ENCODE measurements at regions not wholly inside any gene's neighbourhood (a gene's known extent, or its start where the extent isn't known, plus 50 kb on each side); places are given as distances from the start of the nearest gene placed in this dataset.

DNA sequence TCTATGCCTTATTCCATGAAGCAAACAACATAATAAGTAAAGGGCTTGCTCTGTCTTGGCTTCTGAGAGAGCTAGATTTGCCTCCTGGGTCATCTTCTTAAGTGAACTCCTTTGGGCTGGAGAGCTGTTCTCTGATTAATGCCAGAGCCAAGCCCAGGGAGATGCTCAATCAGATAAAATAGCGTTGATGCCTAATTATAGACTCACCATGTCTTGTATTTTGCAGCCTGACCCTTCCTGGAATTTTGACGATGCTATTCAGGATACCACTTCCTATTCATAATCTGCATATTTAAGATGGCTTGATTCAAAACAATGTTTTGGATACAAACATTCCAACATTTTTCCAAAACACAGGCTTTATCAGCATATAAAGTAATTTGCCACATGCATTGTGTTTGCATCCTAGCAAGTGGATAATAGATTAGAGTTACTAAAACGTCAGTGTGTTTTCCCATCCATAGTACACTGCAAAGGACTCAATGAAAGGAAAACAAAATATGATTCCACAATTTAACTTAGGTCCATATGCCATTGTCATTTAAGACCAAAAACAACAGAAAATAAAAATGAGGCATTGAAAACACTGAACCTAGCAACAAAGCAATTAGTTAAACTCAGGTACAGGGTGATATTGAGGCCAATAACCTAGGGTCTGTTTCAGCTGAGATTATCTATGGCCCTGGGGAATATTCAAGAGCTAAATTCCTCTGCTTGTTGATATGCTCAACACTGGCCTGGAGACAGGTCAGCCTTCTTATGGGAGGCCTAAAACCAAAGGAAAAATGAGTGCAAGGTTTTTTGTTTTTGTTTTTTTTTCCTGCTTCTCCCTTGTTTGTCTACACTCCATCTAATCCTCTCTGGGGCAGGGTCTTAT is 184.2 kb upstream of the FOXN3 start:
- DNase-seq = no peak

DNA sequence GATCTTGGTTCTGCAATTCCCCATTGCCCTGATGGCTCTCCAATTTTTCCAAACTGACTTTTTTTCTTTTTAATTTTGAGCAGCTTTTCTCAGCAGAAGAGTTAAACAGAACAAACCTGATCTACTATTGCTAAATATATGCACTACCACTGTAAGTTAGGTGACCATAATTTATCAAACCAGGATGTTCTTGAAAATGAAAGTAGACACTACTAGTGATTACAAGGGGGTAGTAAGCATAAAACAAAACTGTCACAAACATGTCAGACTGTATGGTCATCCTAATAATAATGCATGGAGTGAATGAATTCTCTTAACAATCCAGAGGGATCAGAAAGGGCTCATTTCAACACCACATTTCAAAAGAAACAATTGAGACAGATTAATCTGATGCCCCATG is 183.0 kb upstream of the FOXN3 start:
- no peak for DNase-seq

DNA sequence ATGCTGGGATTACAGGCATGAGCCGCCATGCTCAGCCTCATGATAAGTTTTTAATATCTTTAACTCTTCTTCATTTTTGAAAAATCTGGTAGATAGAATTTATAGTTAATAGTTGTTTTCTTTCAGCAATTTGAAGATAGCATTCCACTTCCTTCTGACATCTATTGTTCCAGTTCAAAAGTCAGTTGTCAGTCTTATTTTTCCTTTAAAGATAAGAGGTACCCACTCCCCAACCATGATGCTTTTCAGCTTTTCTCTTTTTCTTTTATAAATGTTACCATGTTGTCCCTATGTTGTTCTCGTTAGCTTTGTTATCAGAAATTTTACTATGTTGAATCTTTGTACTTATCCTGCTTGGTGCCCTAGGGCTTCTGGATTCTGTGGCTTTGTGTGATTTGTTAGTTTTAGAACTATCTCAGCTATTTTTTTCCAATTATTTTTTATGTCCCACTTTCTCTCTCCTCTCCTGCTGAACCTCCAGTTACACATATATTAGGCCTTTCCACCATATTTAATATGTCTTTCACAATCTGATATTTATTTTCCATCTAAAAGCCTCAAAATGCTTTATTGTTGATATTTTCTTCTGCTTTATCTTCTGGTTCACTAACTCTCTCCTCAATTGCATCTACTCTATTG is 181.6 kb upstream of the FOXN3 start:
- peak in 2 of 3 donors; percentile 17 to 31 for DNase-seq

- no peak for DNase-seq
Measured at GRCh38 chr14:89592961-89593360, 175.9 kb upstream of the FOXN3 start.

- peak; percentile 74 to 82 (median 75) for DNase-seq
Measured at GRCh38 chr14:89589400-89590118, 172.5 kb upstream of the FOXN3 start.

DNA sequence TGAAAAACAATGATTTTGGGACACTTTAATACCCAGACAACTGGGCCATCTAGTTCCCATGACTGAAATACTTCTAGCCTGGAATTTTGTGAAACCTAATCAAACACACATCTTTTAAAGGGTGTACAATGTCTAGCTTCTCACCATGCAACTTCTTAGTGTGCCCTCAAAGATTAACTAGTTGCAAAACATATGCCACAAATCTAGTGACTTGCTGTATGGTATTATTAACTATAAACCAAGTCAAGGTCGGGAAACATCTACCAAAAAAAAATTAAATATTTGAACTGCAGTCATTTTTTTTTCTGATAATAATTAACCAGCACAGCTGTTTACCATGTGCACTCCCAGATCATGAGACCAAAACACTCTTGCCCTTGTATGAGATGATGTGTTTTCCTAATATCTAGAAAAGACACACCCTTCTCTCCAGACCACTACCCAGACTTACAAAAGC is 171.8 kb upstream of the FOXN3 start:
- DNase-seq = no peak

GRCh38 chr14:89588016-89588415 is 171.0 kb upstream of the FOXN3 start:
- DNase-seq = peak in 2 of 3 donors; percentile 13 to 25

DNA sequence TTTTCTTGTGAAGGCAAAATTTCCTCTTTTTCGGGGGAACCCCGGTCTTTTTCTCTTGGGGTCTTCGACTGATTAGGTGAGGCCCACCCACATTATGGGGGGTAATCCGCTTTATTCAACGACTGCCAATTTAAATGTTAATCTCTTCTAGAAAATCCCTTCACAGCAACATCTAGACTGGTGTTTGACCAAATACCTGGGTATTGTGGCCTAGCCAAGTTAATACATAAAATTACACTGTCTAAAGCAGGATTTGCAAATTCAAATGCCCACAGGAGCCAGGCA is 170.0 kb upstream of the FOXN3 start:
- DNase-seq = no peak

- peak; percentile 10 to 30 (median 28) for DNase-seq
Measured at GRCh38 chr14:89586258-89587135, 169.5 kb upstream of the FOXN3 start.

DNA sequence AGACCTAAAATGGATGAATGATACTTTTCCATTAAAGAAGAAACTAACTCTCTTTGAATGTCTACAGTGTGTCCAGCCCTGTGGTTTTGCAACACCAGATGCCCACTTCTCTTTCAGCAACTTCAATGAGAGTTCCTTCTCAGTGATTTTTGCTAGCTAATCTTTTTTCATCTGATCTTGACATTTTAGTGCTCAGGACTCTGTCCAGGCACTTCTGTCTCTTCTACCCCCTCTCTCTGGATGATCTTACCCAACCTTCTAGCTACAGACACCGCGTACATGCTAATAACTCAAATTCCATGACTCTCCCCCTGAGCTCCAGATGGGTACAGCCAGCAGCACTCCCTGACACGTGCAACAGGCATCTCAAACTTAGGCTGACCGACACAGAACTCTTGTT is 161.1 kb upstream of the FOXN3 start:
- DNase-seq = peak; percentile 42 to 61 (median 57)

DNA sequence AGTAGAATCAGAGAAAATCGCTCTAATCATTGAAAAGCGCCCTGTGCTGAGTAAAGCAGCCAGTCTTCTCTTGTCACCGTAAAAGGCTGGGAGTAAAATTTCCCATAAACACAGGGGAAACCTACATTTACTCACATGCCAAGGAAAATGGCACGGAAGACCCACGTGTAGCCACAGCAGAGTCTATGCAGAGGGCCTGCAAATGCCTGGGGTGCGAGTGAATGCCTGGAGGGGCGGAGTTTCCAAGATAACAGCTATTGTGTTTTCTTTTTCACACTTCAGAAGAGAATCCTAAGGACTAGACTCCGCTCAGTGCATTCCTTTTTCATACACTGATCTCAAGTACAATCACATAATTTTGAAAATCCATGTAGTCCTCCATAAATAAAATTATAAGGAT is 159.9 kb upstream of the FOXN3 start:
- DNase-seq = no peak

GRCh38 chr14:89576145-89576927 is 159.3 kb upstream of the FOXN3 start:
- no peak for DNase-seq

DNA sequence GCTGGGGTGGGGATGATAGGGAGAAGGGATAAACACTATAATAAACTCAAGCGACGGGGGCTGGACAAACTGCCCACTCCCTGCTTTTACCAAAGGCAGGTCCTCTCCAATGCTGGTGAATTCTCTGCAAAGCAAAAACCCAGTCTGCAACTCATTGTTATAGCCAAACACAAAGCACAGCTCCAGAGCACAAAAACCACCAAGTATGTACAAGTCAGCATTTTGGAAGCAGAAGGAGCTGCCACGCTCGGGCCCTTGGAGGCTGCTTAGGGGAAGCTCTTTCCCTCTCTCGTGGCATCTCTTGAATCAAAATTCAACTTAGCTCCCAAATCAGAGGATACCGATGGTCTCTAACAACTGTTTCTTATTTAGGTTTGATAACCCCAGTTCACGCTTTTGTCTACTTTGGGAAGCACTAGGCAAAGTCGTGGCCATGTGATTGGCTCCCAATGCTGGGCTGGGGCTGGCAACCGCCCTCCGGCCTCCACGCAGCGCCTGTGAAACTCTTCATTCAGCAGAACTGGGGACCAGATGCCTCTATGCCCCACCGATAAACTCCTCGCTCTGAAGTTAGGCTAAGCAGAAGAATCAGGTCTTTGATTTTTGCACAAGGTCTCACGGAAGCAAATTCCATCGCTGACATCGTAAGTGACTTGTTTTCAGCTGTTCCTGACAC is 158.5 kb upstream of the FOXN3 start:
- peak in 2 of 3 donors; percentile 20 to 26 for DNase-seq

GRCh38 chr14:89574420-89574819 is 157.4 kb upstream of the FOXN3 start:
- DNase-seq = no peak

DNA sequence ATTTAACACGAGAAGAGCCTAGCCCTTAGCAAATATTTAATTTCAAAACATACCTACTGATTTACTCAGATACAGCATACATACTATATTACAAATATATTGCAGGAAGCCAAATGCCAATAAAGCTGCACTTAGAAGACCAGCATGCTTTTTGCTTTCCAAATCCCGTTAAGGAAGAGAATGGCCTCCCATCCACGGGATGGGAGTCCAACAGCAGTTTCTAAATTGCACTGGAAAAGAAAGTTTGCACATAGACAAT is 156.3 kb upstream of the FOXN3 start:
- DNase-seq = no peak

GRCh38 chr14:89572596-89573398 is 155.8 kb upstream of the FOXN3 start:
- no peak for DNase-seq

- DNase-seq = no peak
Measured at GRCh38 chr14:89571491-89571890, 154.5 kb upstream of the FOXN3 start.

DNA sequence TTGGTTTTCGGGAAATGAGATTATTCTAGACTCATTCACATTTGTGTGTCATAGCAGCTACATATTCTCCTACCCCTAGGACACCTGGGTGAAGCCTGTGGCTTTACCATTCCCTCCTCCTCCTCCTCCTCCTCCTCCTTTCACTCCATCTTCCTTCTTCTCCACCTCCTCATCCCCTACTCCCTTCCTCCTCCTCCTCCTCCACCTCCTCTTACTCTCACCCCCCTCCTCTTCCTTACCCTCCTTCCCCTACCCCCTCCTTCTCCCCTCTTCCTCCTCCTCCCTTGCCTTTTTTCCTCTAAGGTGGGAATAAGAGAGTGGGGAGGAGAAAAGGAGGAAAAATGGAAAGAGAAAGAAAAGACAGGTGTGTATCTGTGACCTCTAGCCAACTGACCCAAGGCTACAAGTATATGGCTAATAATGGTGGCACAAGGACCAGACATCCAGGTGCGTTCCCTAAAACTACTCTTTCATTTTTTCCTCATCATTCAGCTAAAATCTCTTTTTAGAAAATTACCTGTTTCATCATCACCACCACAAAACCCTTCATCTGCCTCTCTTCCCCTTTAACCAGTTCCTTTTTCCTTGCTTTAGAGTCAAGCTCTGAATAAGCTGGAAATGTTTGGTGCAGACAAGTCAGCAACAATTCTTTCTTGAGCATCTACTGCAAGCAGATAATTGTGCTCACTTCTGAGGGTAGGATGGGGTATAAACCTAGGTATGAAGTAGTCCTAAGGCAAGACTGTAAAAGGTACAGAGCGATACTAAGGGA is 149.8 kb upstream of the FOXN3 start:
- DNase-seq = peak; percentile 31 to 51 (median 38)

DNA sequence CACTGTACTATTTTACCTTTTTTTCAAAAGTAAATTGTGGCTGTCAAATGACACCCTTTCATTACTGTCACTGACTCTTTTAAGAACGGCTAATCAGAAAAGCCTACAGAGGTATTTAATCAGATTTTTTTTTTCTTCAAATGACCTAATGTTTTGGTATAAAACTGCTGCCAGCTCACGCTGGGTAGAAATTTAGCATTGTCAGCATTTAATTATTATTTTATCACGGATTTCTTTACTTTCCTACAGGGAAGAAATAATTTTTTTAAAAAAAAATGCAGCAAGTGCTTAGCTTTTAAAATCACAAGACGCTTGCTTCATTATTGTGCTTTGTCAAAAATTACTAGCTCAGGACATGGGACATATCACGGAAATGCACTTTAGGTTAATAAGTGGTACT is 149.1 kb upstream of the FOXN3 start:
- DNase-seq = no peak

DNA sequence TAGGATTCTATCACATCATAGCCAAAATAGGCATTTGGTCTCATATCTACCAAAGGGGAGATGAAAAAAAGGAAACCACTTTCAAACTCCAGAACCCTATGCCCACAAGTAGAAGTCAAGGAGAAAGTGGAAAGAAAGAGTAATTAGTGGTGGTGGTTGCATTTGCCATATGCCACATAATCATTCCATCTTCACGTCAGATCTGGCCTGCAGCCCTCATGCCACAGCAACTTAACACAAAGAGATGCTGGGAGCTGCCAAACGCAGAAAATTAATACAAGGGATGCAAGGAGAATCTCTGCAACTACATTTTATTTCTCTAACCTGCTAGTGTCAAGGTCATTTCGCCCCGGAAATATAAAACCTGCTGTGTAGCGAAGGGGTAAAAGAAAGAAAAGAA is 148.6 kb upstream of the FOXN3 start:
- DNase-seq = no peak

Data from suppressor macrophage treated with lipopolysaccharide for 1 hour (primary cell).